CD4-positive, alpha-beta T cell (primary cell): ENCODE measurements at regions not wholly inside any gene's neighbourhood (a gene's known extent, or its start where the extent isn't known, plus 50 kb on each side); places are given as distances from the start of the nearest gene placed in this dataset.

Experiments used
- ATAC-seq: fragments of 200-7000 bp; cut with Tn5 transposase; one replicate; pipeline ENCODE4 v1.10.0; 2022; ENCODE audit warnings: mild to moderate bottlenecking; ENCODE audit not compliant: poor library complexity
- CTCF ChIA-PET: fragments of 350-600 bp; sonication (Branson Sonifier 250); formaldehyde crosslinking; loops from one replicate; lab custom pipeline; 2021; ENCODE audit warnings: antibody characterized with exemption, inconsistent platforms; lab: Charles Lee
- POLR2A ChIA-PET: fragments of 350-600 bp; sonication (Branson Sonifier 250); formaldehyde crosslinking; loops from one replicate; lab custom pipeline; 2021; ENCODE audit warnings: antibody characterized with exemption, inconsistent platforms; lab: Charles Lee
- DNase-seq, 14 experiments: peaks; one replicate each; pipeline ENCODE4 v3.0.0-alpha.2; 2013 to 2020; ENCODE audit warnings: mixed read lengths in 2 of 14
- H3K27ac ChIP-seq, 2 donors: one replicate each; pipeline versions ENCODE4 v1.5.1 to v1.7.0; 2013; ENCODE audit warnings: low read length in 2 of 2, low read depth in 1 of 2, mild to moderate bottlenecking in 1 of 2
- H3K27me3 ChIP-seq, 2 experiments: 1 replicate in 1 of 2; 2 replicates in 1 of 2; pipeline versions ENCODE4 v1.6.1 to v1.7.0; 2013; ENCODE audit warnings: low read length in 2 of 2, control low read depth in 1 of 2, mild to moderate bottlenecking in 1 of 2, moderate library complexity in 1 of 2; ENCODE audit not compliant: insufficient read depth in 2 of 2, control insufficient read depth in 1 of 2
- H3K36me3 ChIP-seq: one replicate; pipeline ENCODE4 v1.6.1; 2013; ENCODE audit warnings: low read length, control low read depth; ENCODE audit not compliant: insufficient read depth
- H3K4me1 ChIP-seq: one replicate; pipeline ENCODE4 v1.6.1; 2013; ENCODE audit warnings: low read length, control low read depth; ENCODE audit not compliant: insufficient read depth
- H3K4me3 ChIP-seq: one replicate; pipeline ENCODE4 v1.5.1; 2013; ENCODE audit warnings: mild to moderate bottlenecking, low read length, moderate library complexity
- H3K9me3 ChIP-seq, 2 experiments: 1 replicate in 1 of 2; 2 replicates in 1 of 2; pipeline versions ENCODE4 v1.6.1 to v1.7.0; 2013; ENCODE audit warnings: low read length in 2 of 2, mild to moderate bottlenecking in 2 of 2, control low read depth in 1 of 2, moderate library complexity in 1 of 2; ENCODE audit not compliant: control insufficient read depth in 1 of 2, insufficient read depth in 1 of 2
- H3K27ac Mint-ChIP-seq: one replicate; pipeline ENCODE4 v1.8.0; 2020; ENCODE audit warnings: mixed read lengths
- H3K27me3 Mint-ChIP-seq: one replicate; pipeline ENCODE4 v1.8.0; 2021; ENCODE audit warnings: mixed read lengths
- H3K36me3 Mint-ChIP-seq: one replicate; pipeline ENCODE4 v1.8.0; 2021; ENCODE audit warnings: low read depth, mixed read lengths
- H3K4me1 Mint-ChIP-seq: one replicate; pipeline ENCODE4 v1.8.0; 2021; ENCODE audit warnings: low read depth, mixed read lengths
- H3K4me3 Mint-ChIP-seq: one replicate; pipeline ENCODE4 v1.8.0; 2020; ENCODE audit warnings: mild to moderate bottlenecking, mixed read lengths
- H3K9me3 Mint-ChIP-seq: one replicate; pipeline ENCODE4 v1.8.0; 2020; ENCODE audit warnings: mixed read lengths
- intact Hi-C, 2 experiments: fragments of 100-400 bp; cut with DNase I in 1 of 2; cut with micrococcal nuclease in 1 of 2; formaldehyde crosslinking; loops; one replicate each; pipeline versions ENCODE4 v1.15.1 to v1.9.0; 2023 to 2025; cut with DNase I, micrococcal nuclease
- TF ChIP-seq, protein P1 (sequence below): fragments of 200-600 bp; IDR thresholded peaks from one replicate; pipeline ENCODE4 v1.8.0; 2022; ENCODE audit warnings: antibody characterized with exemption, mild to moderate bottlenecking

DNA sequence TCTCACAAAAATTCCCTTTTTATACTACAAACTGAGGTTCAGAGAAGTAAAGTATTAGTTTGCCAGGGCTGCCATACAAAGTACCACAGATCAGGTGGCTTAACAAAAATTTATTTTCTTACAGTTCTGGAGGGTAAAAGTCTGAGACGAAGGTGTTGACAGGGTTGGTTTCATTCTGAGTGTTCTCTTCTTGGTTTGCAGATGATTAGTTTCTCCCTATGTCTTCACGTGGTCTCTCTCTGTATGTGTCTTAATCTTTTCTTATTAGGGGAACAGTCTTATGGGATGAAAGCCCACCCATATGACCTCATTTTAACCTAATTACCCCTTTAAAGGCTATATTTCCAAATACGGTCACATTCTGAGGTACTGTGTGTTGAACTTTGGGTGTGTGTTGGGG lies 274.2 kb downstream of the BRINP1 start:
- Histone ChIP-seq H3K36me3 (no peaks in the 10 kb centered on the region), H3K27me3 (no peaks in the 10 kb centered on the region), H3K27ac (no peak overlapping the region), H3K4me3 (no peak overlapping the region), H3K4me1 (no peaks in the 10 kb centered on the region), H3K9me3 (no peaks in the 10 kb centered on the region)
- Mint-ChIP-seq H3K27ac (no peak overlapping the region), H3K9me3 (no peaks in the 10 kb centered on the region), H3K4me1 (no peaks in the 10 kb centered on the region), H3K4me3 (no peak overlapping the region), H3K36me3 (no peaks in the 10 kb centered on the region), H3K27me3 (no peaks in the 10 kb centered on the region)
- intact Hi-C loops: no loop called here
- DNase-seq (no peak), ATAC-seq (no peak)
- TF ChIP-seq, protein P1, sequence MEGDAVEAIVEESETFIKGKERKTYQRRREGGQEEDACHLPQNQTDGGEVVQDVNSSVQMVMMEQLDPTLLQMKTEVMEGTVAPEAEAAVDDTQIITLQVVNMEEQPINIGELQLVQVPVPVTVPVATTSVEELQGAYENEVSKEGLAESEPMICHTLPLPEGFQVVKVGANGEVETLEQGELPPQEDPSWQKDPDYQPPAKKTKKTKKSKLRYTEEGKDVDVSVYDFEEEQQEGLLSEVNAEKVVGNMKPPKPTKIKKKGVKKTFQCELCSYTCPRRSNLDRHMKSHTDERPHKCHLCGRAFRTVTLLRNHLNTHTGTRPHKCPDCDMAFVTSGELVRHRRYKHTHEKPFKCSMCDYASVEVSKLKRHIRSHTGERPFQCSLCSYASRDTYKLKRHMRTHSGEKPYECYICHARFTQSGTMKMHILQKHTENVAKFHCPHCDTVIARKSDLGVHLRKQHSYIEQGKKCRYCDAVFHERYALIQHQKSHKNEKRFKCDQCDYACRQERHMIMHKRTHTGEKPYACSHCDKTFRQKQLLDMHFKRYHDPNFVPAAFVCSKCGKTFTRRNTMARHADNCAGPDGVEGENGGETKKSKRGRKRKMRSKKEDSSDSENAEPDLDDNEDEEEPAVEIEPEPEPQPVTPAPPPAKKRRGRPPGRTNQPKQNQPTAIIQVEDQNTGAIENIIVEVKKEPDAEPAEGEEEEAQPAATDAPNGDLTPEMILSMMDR: no peak
- ChIA-PET POLR2A (no interaction called here), CTCF (no interaction called here)

- no peaks in the 10 kb centered on the region for H3K36me3 Mint-ChIP-seq
- Histone ChIP-seq H3K27ac (no peak overlapping the region), H3K4me3 (no peak overlapping the region), H3K36me3 (no peaks in the 10 kb centered on the region), H3K4me1 (no peaks in the 10 kb centered on the region), H3K9me3 (no peaks in the 10 kb centered on the region), H3K27me3 (no peaks in the 10 kb centered on the region)
- H3K27ac Mint-ChIP-seq: no peak overlapping the region
- no peaks in the 10 kb centered on the region for H3K27me3 Mint-ChIP-seq
- ChIA-PET CTCF (no interaction called here), POLR2A (no interaction called here)
- no peaks in the 10 kb centered on the region for H3K9me3 Mint-ChIP-seq
- intact Hi-C loops: no loop called here
- TF ChIP-seq, protein P1: no peak
- H3K4me3 Mint-ChIP-seq: no peak overlapping the region
- no peaks in the 10 kb centered on the region for H3K4me1 Mint-ChIP-seq
- ATAC-seq: no peak
- DNase-seq: no peak
These were observed 268.2 kb downstream of the BRINP1 start for GRCh38 chr9:119101048-119101447.

- no peak for ATAC-seq
- POLR2A ChIA-PET: no interaction called here
- intact Hi-C loops: no loop called here
These were observed 254.6 kb downstream of the BRINP1 start for GRCh38 chr9:119114681-119115080.

More at GRCh38 chr9:119114681-119115080, 254.6 kb downstream of the BRINP1 start:
- Mint-ChIP-seq H3K27me3 (no peaks in the 10 kb centered on the region), H3K27ac (no peak overlapping the region), H3K4me3 (no peak overlapping the region), H3K4me1 (no peaks in the 10 kb centered on the region), H3K9me3 (no peaks in the 10 kb centered on the region), H3K36me3 (no peaks in the 10 kb centered on the region)
- DNase-seq: no peak
- Histone ChIP-seq H3K36me3 (no peaks in the 10 kb centered on the region), H3K4me1 (no peaks in the 10 kb centered on the region), H3K4me3 (no peak overlapping the region), H3K9me3 (peaks cover 0 to 6% of the 10 kb centered on the region in 2 experiments), H3K27ac (no peak overlapping the region), H3K27me3 (no peaks in the 10 kb centered on the region)
- CTCF ChIA-PET: no interaction called here
- TF ChIP-seq, protein P1: no peak
